HEK293 (cell line): ENCODE measurements at regions not wholly inside any gene's neighbourhood (a gene's known extent, or its start where the extent isn't known, plus 50 kb on each side); places are given as distances from the start of the nearest gene placed in this dataset.

Experiments used
- CTCF ChIP-seq: fragments of 450-650 bp; formaldehyde crosslinking; IDR thresholded peaks from 2 replicates; pipeline ENCODE4 v1.5.1; 2016; ENCODE audit warnings: missing biosample characterization, missing genetic modification characterization
- OVOL3 ChIP-seq: fragments of 450-650 bp; formaldehyde crosslinking; IDR thresholded peaks from 2 replicates; pipeline ENCODE4 v1.5.1; 2016; ENCODE audit warnings: missing biosample characterization, missing genetic modification characterization
- PRDM2 ChIP-seq: fragments of 450-650 bp; formaldehyde crosslinking; IDR thresholded peaks from 2 replicates; pipeline ENCODE4 v1.5.1; 2016; ENCODE audit warnings: missing biosample characterization, missing genetic modification characterization, borderline replicate concordance
- TCF7L2 ChIP-seq: IDR thresholded peaks from 2 replicates; pipeline ENCODE4 v1.6.1; 2011; ENCODE audit warnings: low read depth, mild to moderate bottlenecking, inconsistent platforms, low read length, moderate library complexity, borderline replicate concordance
- ZBTB17 ChIP-seq: fragments of 450-650 bp; formaldehyde crosslinking; IDR thresholded peaks from 2 replicates; pipeline ENCODE4 v1.5.1; 2016; ENCODE audit warnings: missing biosample characterization, missing genetic modification characterization
- ZBTB8A ChIP-seq: fragments of 450-650 bp; formaldehyde crosslinking; IDR thresholded peaks from 2 replicates; pipeline ENCODE4 v1.5.1; 2016; ENCODE audit warnings: missing biosample characterization, missing genetic modification characterization

GRCh38 chr5:7068156-7068555 lies 327.8 kb upstream of the ADCY2 start:
- TF ChIP-seq OVOL3 (tag by site-specific recombination) (no peak), CTCF (tag by site-specific recombination) (no peak), PRDM2 (tag by site-specific recombination) (no peak), TCF7L2 (no peak), ZBTB8A (tag by site-specific recombination) (no peak), ZBTB17 (tag by site-specific recombination) (no peak)
